H9 (cell line): ENCODE measurements at regions not wholly inside any gene's neighbourhood (a gene's known extent, or its start where the extent isn't known, plus 50 kb on each side); places are given as distances from the start of the nearest gene placed in this dataset.

Source experiments
- DNase-seq: peaks from one replicate; pipeline ENCODE4 v3.0.0-alpha.2; 2017
- H2AFZ ChIP-seq: one replicate; pipeline ENCODE4 v1.6.1; 2013; ENCODE audit warnings: mild to moderate bottlenecking, low read length, control low read depth, moderate library complexity
- H2AK5ac ChIP-seq: 2 replicates; pipeline ENCODE4 v1.6.1; 2013; ENCODE audit warnings: low read length, control low read depth, mixed read lengths; ENCODE audit not compliant: insufficient read length
- H2BK120ac ChIP-seq: one replicate; pipeline ENCODE4 v1.6.1; 2013; ENCODE audit warnings: low read depth, mild to moderate bottlenecking, low read length, control low read depth, inconsistent platforms; ENCODE audit not compliant: poor library complexity, severe bottlenecking
- H2BK12ac ChIP-seq: 2 replicates; pipeline ENCODE4 v1.6.1; 2013; ENCODE audit warnings: low read length, control low read depth, mixed read lengths, low read depth; ENCODE audit not compliant: insufficient read length
- H2BK15ac ChIP-seq: 2 replicates; pipeline ENCODE4 v1.6.1; 2013; ENCODE audit warnings: low read depth, low read length, control low read depth
- H2BK20ac ChIP-seq: one replicate; pipeline ENCODE4 v1.6.1; 2013; ENCODE audit warnings: low read depth, mild to moderate bottlenecking, low read length, control low read depth, inconsistent platforms; ENCODE audit not compliant: poor library complexity, severe bottlenecking
- H2BK5ac ChIP-seq: 2 replicates; pipeline ENCODE4 v1.6.1; 2013; ENCODE audit warnings: low read length, control low read depth, mixed read lengths; ENCODE audit not compliant: insufficient read length
- H3K14ac ChIP-seq: 2 replicates; pipeline ENCODE4 v1.6.1; 2013; ENCODE audit warnings: low read length, control low read depth; ENCODE audit not compliant: insufficient read depth
- H3K18ac ChIP-seq: 2 replicates; pipeline ENCODE4 v1.6.1; 2013; ENCODE audit warnings: low read depth, mild to moderate bottlenecking, mixed read lengths, low read length, control low read depth; ENCODE audit not compliant: insufficient read length
- H3K23ac ChIP-seq: 2 replicates; pipeline ENCODE4 v1.6.1; 2013; ENCODE audit warnings: low read length, control low read depth, mixed read lengths, low read depth; ENCODE audit not compliant: insufficient read length
- H3K23me2 ChIP-seq: 2 replicates; pipeline ENCODE4 v1.6.1; 2013; ENCODE audit warnings: low read depth, mild to moderate bottlenecking, mixed read lengths, low read length, control low read depth; ENCODE audit not compliant: insufficient read length, poor library complexity, severe bottlenecking
- H3K27ac ChIP-seq: 2 replicates; pipeline ENCODE4 v1.5.1; 2013; ENCODE audit warnings: low read length, control low read depth, mixed read lengths, low read depth; ENCODE audit not compliant: insufficient read length
- H3K27me3 ChIP-seq: 2 replicates; pipeline ENCODE4 v1.6.1; 2013; ENCODE audit warnings: low read length, control low read depth, inconsistent platforms; ENCODE audit not compliant: insufficient read depth
- H3K4ac ChIP-seq: 2 replicates; pipeline ENCODE4 v1.6.1; 2013; ENCODE audit warnings: low read depth, mild to moderate bottlenecking, control low read depth, inconsistent platforms, low read length, moderate library complexity
- H3K4me1 ChIP-seq: 2 replicates; pipeline ENCODE4 v1.6.1; 2013; ENCODE audit warnings: low read length, control low read depth, inconsistent platforms; ENCODE audit not compliant: insufficient read depth
- H3K4me2 ChIP-seq: 2 replicates; pipeline ENCODE4 v1.6.1; 2013; ENCODE audit warnings: low read length, control low read depth, mixed read lengths; ENCODE audit not compliant: insufficient read length, insufficient read depth
- H3K56ac ChIP-seq: 2 replicates; pipeline ENCODE4 v1.6.1; 2013; ENCODE audit warnings: low read depth, mild to moderate bottlenecking, mixed read lengths, low read length, control low read depth; ENCODE audit not compliant: insufficient read length
- H3K79me1 ChIP-seq: 2 replicates; pipeline ENCODE4 v1.6.1; 2013; ENCODE audit warnings: low read depth, mild to moderate bottlenecking, moderate library complexity, low read length, control low read depth, inconsistent platforms; ENCODE audit not compliant: insufficient read depth, poor library complexity, severe bottlenecking
- H3K79me2 ChIP-seq: 2 replicates; pipeline ENCODE4 v1.6.1; 2013; ENCODE audit warnings: low read length, control low read depth, inconsistent platforms; ENCODE audit not compliant: insufficient read depth
- H3K9ac ChIP-seq: 2 replicates; pipeline ENCODE4 v1.6.1; 2013; ENCODE audit warnings: low read length, control low read depth, mixed read lengths; ENCODE audit not compliant: insufficient read length; ENCODE audit errors: extremely low read depth
- H3K9me3 ChIP-seq: one replicate; pipeline ENCODE4 v1.6.1; 2013; ENCODE audit warnings: low read depth, low read length, inconsistent platforms; ENCODE audit not compliant: control insufficient read depth
- H3T11ph ChIP-seq: one replicate; pipeline ENCODE4 v1.6.1; 2013; ENCODE audit warnings: mild to moderate bottlenecking, low read length, control low read depth, inconsistent platforms
- H4K20me1 ChIP-seq: one replicate; pipeline ENCODE4 v1.6.1; 2013; ENCODE audit not compliant: control insufficient read depth, insufficient read length, insufficient read depth
- H4K5ac ChIP-seq: 2 replicates; pipeline ENCODE4 v1.6.1; 2013; ENCODE audit warnings: low read depth, mild to moderate bottlenecking, mixed read lengths, low read length, control low read depth; ENCODE audit not compliant: insufficient read length
- H4K8ac ChIP-seq: replicated peaks from 2 replicates; pipeline ENCODE4 v1.6.1; 2013; ENCODE audit warnings: low read length, control low read depth, mixed read lengths, low read depth; ENCODE audit not compliant: insufficient read length
- H4K91ac ChIP-seq: 2 replicates; pipeline ENCODE4 v1.6.1; 2013; ENCODE audit warnings: low read depth, mild to moderate bottlenecking, moderate library complexity, mixed read lengths, low read length, control low read depth; ENCODE audit not compliant: insufficient read length
- H3K27ac Mint-ChIP-seq, 3 experiments: 2 replicates in 2 of 3; 3 replicates in 1 of 3; pipeline ENCODE4 v1.8.0; 2020 to 2021; ENCODE audit warnings: mixed read lengths in 3 of 3, mild to moderate bottlenecking in 1 of 3, moderate library complexity in 1 of 3
- H3K27me3 Mint-ChIP-seq: 2 replicates; pipeline ENCODE4 v1.8.0; 2021; ENCODE audit warnings: low read depth, mild to moderate bottlenecking, moderate library complexity, mixed read lengths
- H3K36me3 Mint-ChIP-seq, 3 experiments: 2 replicates in 2 of 3; 3 replicates in 1 of 3; pipeline ENCODE4 v1.8.0; 2020 to 2021; ENCODE audit warnings: low read depth in 3 of 3, mixed read lengths in 3 of 3; ENCODE audit not compliant: insufficient read depth in 1 of 3
- H3K4me1 Mint-ChIP-seq, 2 experiments: 2 replicates each; pipeline ENCODE4 v1.8.0; 2020; ENCODE audit warnings: mixed read lengths in 2 of 2
- H3K4me3 Mint-ChIP-seq, 2 experiments: 2 replicates in 1 of 2; 3 replicates in 1 of 2; pipeline ENCODE4 v1.8.0; 2020 to 2021; ENCODE audit warnings: mild to moderate bottlenecking in 2 of 2, mixed read lengths in 2 of 2, moderate library complexity in 1 of 2
- H3K9me3 Mint-ChIP-seq, 2 experiments: 2 replicates in 1 of 2; 3 replicates in 1 of 2; pipeline ENCODE4 v1.8.0; 2020; ENCODE audit warnings: mild to moderate bottlenecking in 2 of 2, mixed read lengths in 2 of 2, moderate library complexity in 1 of 2
- WGBS: extraction: QIAGEN DNeasy Blood & Tissue Kit; methylation state at CpG from one replicate; pipeline ENCODE4 v1.1.7; 2013; ENCODE audit warnings: missing lambda C conversion rate, low lambda C conversion rate, mixed read lengths; ENCODE audit not compliant: insufficient read length; ENCODE audit errors: extremely low coverage; 5-methylcytosine and 5-hydroxymethylcytosine counted together
- TF ChIP-seq, protein P1 (sequence below): fragments of 200-600 bp; sonication (generic); conservative IDR thresholded peaks from 3 replicates; pipeline ENCODE4 v1.8.0; 2021; ENCODE audit warnings: antibody characterized with exemption, mild to moderate bottlenecking

DNA sequence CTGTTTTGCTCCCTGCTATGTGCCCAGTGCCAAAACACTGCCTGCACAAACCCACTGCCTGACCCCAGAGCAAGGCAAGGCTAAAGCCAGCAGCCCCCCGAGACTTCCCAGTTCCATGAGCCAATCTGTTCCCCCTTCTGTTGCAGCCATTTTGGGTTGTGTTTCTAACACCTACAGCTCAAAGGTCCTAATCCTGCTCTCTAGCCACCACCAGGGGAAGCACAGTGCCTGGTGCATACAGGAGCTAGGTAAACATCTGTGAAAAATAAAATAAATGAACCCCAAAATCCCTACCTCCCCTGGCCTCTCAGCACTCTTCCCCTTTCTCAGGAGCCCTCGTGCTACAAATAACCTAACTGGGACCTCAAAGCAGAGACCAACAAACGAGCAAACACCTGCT is 190.2 kb downstream of the MATN1 start:
- Histone ChIP-seq H3K56ac (no peak overlapping the region), H3K27ac (no peak overlapping the region), H2BK120ac (no peak overlapping the region), H3K23ac (no peak overlapping the region), H4K20me1 (no peaks in the 10 kb centered on the region), H3K9me3 (no peaks in the 10 kb centered on the region), H3K27me3 (no peaks in the 10 kb centered on the region), H4K8ac (no peak overlapping the region), H2BK15ac (no peak overlapping the region), H2BK5ac (no peak overlapping the region), H4K91ac (no peak overlapping the region), H3K18ac (no peak overlapping the region), H3K9ac (no peak overlapping the region), H2BK20ac (no peak overlapping the region), H3K23me2 (no peaks in the 10 kb centered on the region), H3T11ph (no peak overlapping the region), H3K4ac (no peak overlapping the region), H3K14ac (no peak overlapping the region), H3K79me2 (no peaks in the 10 kb centered on the region), H4K5ac (no peak overlapping the region), H3K79me1 (no peaks in the 10 kb centered on the region), H2AK5ac (no peak overlapping the region), H3K4me2 (no peak overlapping the region), H3K4me1 (no peaks in the 10 kb centered on the region), H2AFZ (no peak overlapping the region), H2BK12ac (no peak overlapping the region)
- no peaks in the 10 kb centered on the region for H3K27me3 Mint-ChIP-seq
- H3K27ac Mint-ChIP-seq: no peak overlapping the region
- no peaks in the 10 kb centered on the region for H3K9me3 Mint-ChIP-seq
- no peak overlapping the region for H3K4me3 Mint-ChIP-seq
- no peak for DNase-seq
- H3K4me1 Mint-ChIP-seq: no peaks in the 10 kb centered on the region
- no peaks in the 10 kb centered on the region for H3K36me3 Mint-ChIP-seq
- TF ChIP-seq, protein P1, sequence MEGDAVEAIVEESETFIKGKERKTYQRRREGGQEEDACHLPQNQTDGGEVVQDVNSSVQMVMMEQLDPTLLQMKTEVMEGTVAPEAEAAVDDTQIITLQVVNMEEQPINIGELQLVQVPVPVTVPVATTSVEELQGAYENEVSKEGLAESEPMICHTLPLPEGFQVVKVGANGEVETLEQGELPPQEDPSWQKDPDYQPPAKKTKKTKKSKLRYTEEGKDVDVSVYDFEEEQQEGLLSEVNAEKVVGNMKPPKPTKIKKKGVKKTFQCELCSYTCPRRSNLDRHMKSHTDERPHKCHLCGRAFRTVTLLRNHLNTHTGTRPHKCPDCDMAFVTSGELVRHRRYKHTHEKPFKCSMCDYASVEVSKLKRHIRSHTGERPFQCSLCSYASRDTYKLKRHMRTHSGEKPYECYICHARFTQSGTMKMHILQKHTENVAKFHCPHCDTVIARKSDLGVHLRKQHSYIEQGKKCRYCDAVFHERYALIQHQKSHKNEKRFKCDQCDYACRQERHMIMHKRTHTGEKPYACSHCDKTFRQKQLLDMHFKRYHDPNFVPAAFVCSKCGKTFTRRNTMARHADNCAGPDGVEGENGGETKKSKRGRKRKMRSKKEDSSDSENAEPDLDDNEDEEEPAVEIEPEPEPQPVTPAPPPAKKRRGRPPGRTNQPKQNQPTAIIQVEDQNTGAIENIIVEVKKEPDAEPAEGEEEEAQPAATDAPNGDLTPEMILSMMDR: peak; percentile 38; the same call in 2 of the 3 replicates
- WGBS: no CpG with 5 or more reads among the region's 3 CpGs
